ENCODE measurements at regions not wholly inside any gene's neighbourhood (a gene's known extent, or its start where the extent isn't known, plus 50 kb on each side); places are given as distances from the start of the nearest gene placed in this dataset.

DNA sequence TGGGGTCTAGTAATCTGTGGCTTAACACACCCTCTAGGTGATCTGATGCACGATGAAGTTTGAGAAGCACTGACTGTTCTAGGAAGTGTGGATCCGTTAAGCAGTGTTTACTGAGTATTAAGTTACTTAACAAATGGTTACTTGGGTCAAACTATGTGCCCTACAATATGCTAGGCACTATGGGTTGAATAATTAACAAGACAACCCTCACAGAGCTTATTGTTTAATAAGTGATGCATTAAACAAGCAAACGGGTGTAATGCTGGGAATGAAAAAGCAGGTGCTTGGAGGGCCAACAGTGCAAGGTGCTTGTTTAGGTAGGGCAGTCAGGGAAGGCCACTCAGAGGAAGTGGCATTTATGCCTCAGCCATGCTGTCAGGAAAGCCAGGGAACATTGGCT lies 378.0 kb upstream of the PODXL start:
- TF ChIP-seq EP300 (IDR thresholded peaks at IDR 0.05), result no peak
- TF ChIP-seq POLR2A (IDR thresholded peaks at IDR 0.05), result no peak
